K562 (cell line): ENCODE measurements at regions not wholly inside any gene's neighbourhood (a gene's known extent, or its start where the extent isn't known, plus 50 kb on each side); places are given as distances from the start of the nearest gene placed in this dataset.

Experiments
- ATAC-seq: fragments of 200-7000 bp; cut with Tn5 transposase; 3 replicates; pipeline ENCODE4 v1.9.1; 2020; ENCODE audit warnings: moderate library complexity
- BruUV-seq: library from RNA; stranded (reverse); fragments of 400-500 nt; replicated peaks from 2 replicates; lab custom pipeline; 2021; lab: Mats Ljungman, UMichigan
- CTCF ChIA-PET: fragments of 300-600 bp; formaldehyde crosslinking; extraction: SDS; loops from one replicate; lab custom pipeline; 2021; ENCODE audit warnings: low intra/inter-chr PET ratio; lab: Yijun Ruan, JAX
- POLR2A ChIA-PET: fragments of 300-600, 350-650 bp; sonication (Branson Sonifier 250); formaldehyde crosslinking; extraction: SDS; loops from one replicate; lab custom pipeline; 2021; ENCODE audit warnings: antibody characterized with exemption, inconsistent platforms; lab: Yijun Ruan, JAX
- DNase-seq, 4 experiments: peaks; one replicate each; pipeline versions ENCODE4 v3.0.0 to v3.0.0-alpha.2; 2011 to 2018; ENCODE audit warnings: low spot score in 3 of 4, mixed read lengths in 3 of 4; ENCODE audit errors: extremely low read depth in 1 of 4
- FAIRE-seq: peaks from 2 replicates; lab custom pipeline; 2011; peaks lifted over from hg19 to GRCh38; lab: Jason Lieb, UNC
- H2AFZ ChIP-seq: 2 replicates; pipeline ENCODE4 v1.6.0; 2011; ENCODE audit warnings: low read depth, low read length, control low read depth, inconsistent platforms
- H3K27ac ChIP-seq: fragments of 200-600 bp; 3 replicates; pipeline ENCODE4 v1.8.0; 2011; ENCODE audit warnings: low read depth, mild to moderate bottlenecking, control low read depth, inconsistent platforms, low read length, moderate library complexity, mixed read lengths; ENCODE audit errors: extremely low read depth
- H3K27me3 ChIP-seq, 2 experiments: fragments of 300-600 bp in 1 of 2; 2 replicates in 1 of 2; 3 replicates in 1 of 2; pipeline versions ENCODE4 v1.6.0 to v1.8.0; 2011; ENCODE audit warnings: inconsistent platforms in 2 of 2, low read length in 2 of 2, mild to moderate bottlenecking in 1 of 2, mixed read lengths in 1 of 2, moderate library complexity in 1 of 2; ENCODE audit not compliant: control insufficient read depth in 2 of 2, insufficient read depth in 2 of 2
- H3K36me3 ChIP-seq: fragments of 300-600 bp; 3 replicates; pipeline ENCODE4 v1.8.0; 2011; ENCODE audit warnings: mild to moderate bottlenecking, low read length, inconsistent platforms; ENCODE audit not compliant: control insufficient read depth, insufficient read depth
- H3K4me1 ChIP-seq, 2 experiments: fragments of 200-600 bp in 1 of 2; replicated peaks in 1 of 2; 2 replicates in 1 of 2; 3 replicates in 1 of 2; pipeline versions ENCODE4 v1.5.1 to v1.8.0; 2011; ENCODE audit warnings: inconsistent platforms in 2 of 2, low read length in 2 of 2, mild to moderate bottlenecking in 1 of 2, mixed read lengths in 1 of 2, moderate library complexity in 1 of 2; ENCODE audit not compliant: control insufficient read depth in 2 of 2, insufficient read depth in 2 of 2
- H3K4me2 ChIP-seq: 2 replicates; pipeline ENCODE4 v1.6.1; 2011; ENCODE audit warnings: low read length, control low read depth, inconsistent platforms, mixed read lengths; ENCODE audit not compliant: insufficient read depth
- H3K4me3 ChIP-seq: fragments of 200-600 bp; sonication (generic), shearing (Covaris generic); 2 replicates; pipeline ENCODE4 v1.5.1; 2016; ENCODE audit warnings: control low read depth, inconsistent platforms
- H3K79me2 ChIP-seq: fragments of 200-600 bp; 3 replicates; pipeline ENCODE4 v1.8.0; 2011; ENCODE audit warnings: low read length, inconsistent platforms; ENCODE audit not compliant: control insufficient read depth, insufficient read depth
- H3K9ac ChIP-seq, 2 experiments: 2 replicates each; pipeline versions ENCODE4 v1.6.0 to v1.6.1; 2011; ENCODE audit warnings: low read depth in 2 of 2, low read length in 2 of 2, control low read depth in 1 of 2, inconsistent platforms in 1 of 2, mild to moderate bottlenecking in 1 of 2, mixed read lengths in 1 of 2; ENCODE audit not compliant: insufficient read depth in 1 of 2
- H3K9me1 ChIP-seq: one replicate; pipeline ENCODE4 v1.6.0; 2011; ENCODE audit warnings: inconsistent platforms, mild to moderate bottlenecking, low read length, moderate library complexity; ENCODE audit not compliant: control insufficient read depth, insufficient read depth
- H3K9me3 ChIP-seq: replicated peaks from 2 replicates; pipeline ENCODE4 v1.5.1; 2011; ENCODE audit warnings: low read depth, low read length, inconsistent platforms; ENCODE audit not compliant: control insufficient read depth, insufficient read depth
- H4K20me1 ChIP-seq: replicated peaks from 2 replicates; pipeline ENCODE4 v1.6.1; 2011; ENCODE audit warnings: low read length, inconsistent platforms, mixed read lengths; ENCODE audit not compliant: control insufficient read depth, insufficient read depth
- CBX5 ChIP-seq: IDR thresholded peaks from 2 replicates; pipeline ENCODE4 v1.6.1; 2014; ENCODE audit warnings: low read depth, borderline replicate concordance
- KDM2B ChIP-seq: fragments of 250-450 bp; sonication (Bioruptor Pico); IDR thresholded peaks from 2 replicates; pipeline ENCODE4 v1.8.0; 2021; ENCODE audit warnings: mild to moderate bottlenecking, moderate library complexity
- MAX ChIP-seq: sonication (generic); formaldehyde crosslinking; IDR thresholded peaks from 2 replicates; pipeline ENCODE4 v1.9.0; 2022; ENCODE audit warnings: mild to moderate bottlenecking, missing genetic modification reagents
- SAFB ChIP-seq: fragments of 200-400 bp; formaldehyde crosslinking; IDR thresholded peaks from 2 replicates; pipeline ENCODE4 v1.6.1; 2017; ENCODE audit warnings: low read depth, low read length, borderline replicate concordance
- SIN3B ChIP-seq: fragments of 450-650 bp; IDR thresholded peaks from 2 replicates; pipeline ENCODE4 v1.6.1; 2017; ENCODE audit warnings: low read depth, mild to moderate bottlenecking, moderate library complexity
- ZFX ChIP-seq: sonication (generic); formaldehyde crosslinking; IDR thresholded peaks from 2 replicates; pipeline ENCODE4 v1.8.0; 2022; ENCODE audit warnings: mild to moderate bottlenecking, missing genetic modification reagents, moderate library complexity
- WGBS: fragments of 100-300 bp; shearing (Covaris generic); methylation state at CpG from one replicate; pipeline ENCODE4 v1.1.6; 2016; ENCODE audit warnings: low coverage, mixed read lengths; ENCODE audit not compliant: insufficient coverage; ENCODE audit errors: missing lambda C conversion rate; 5-methylcytosine and 5-hydroxymethylcytosine counted together
- in situ Hi-C: fragments of 300-500 bp; cut with MboI; formaldehyde crosslinking; loops from 4 replicates; pipeline ENCODE4 v1.15.0; 2018; ENCODE audit warnings: inconsistent platforms, mixed read lengths
- intact Hi-C: fragments of 100-400 bp; cut with micrococcal nuclease; formaldehyde crosslinking; loops from 2 replicates; pipeline ENCODE4 v1.14.2; 2022

GRCh38 chr21:16162953-16163352 is 433.2 kb downstream of the USP25 start:
- 3% methylated on average over 2 of the region's 2 CpGs for WGBS
- in situ Hi-C loops (no loop called here), intact Hi-C loops (no loop called here)
- H3K4me1 ChIP-seq = no peaks in the 10 kb centered on the region
- ChIA-PET CTCF (no interaction called here), POLR2A (no interaction called here)
- DNase-seq (no peak), FAIRE-seq (no peak), ATAC-seq (no peak)
- no peaks in the 10 kb centered on the region for H3K27me3 ChIP-seq
- no peak for TF ChIP-seq CBX5
- no peak for TF ChIP-seq SIN3B
- TF ChIP-seq KDM2B (CRISPR knock-in tag) = no peak
- TF ChIP-seq SAFB = no peak
- H3K27ac ChIP-seq = no peak overlapping the region
- no peak overlapping the region for H2AFZ ChIP-seq
- H3K4me2 ChIP-seq = no peak overlapping the region
- H3K9me1 ChIP-seq = no peaks in the 10 kb centered on the region
- H4K20me1 ChIP-seq = no peaks in the 10 kb centered on the region
- no peak overlapping the region for H3K4me3 ChIP-seq
- no TSS peak for BruUV-seq
- H3K9me3 ChIP-seq = no peaks in the 10 kb centered on the region
- no peak overlapping the region for H3K9ac ChIP-seq
- no peaks in the 10 kb centered on the region for H3K79me2 ChIP-seq
- H3K36me3 ChIP-seq = no peaks in the 10 kb centered on the region

- no TSS peak for BruUV-seq
Measured at GRCh38 chr21:16169102-16169511, 439.3 kb downstream of the USP25 start.

More at GRCh38 chr21:16169102-16169511, 439.3 kb downstream of the USP25 start:
- ChIA-PET POLR2A (no interaction called here), CTCF (no interaction called here)
- no peak for TF ChIP-seq ZFX
- TF ChIP-seq MAX = no peak
- Histone ChIP-seq H3K9me1 (no peaks in the 10 kb centered on the region), H3K4me2 (no peak overlapping the region), H3K4me1 (no peaks in the 10 kb centered on the region), H3K27me3 (no peaks in the 10 kb centered on the region), H3K27ac (no peak overlapping the region), H3K79me2 (no peaks in the 10 kb centered on the region), H3K9me3 (no peaks in the 10 kb centered on the region), H2AFZ (no peak overlapping the region), H3K9ac (no peak overlapping the region), H3K36me3 (no peaks in the 10 kb centered on the region), H4K20me1 (no peaks in the 10 kb centered on the region), H3K4me3 (no peak overlapping the region)
- FAIRE-seq = no peak
- ATAC-seq = no peak
- no peak for DNase-seq
- intact Hi-C loops (no loop called here), in situ Hi-C loops (no loop called here)
- 4% methylated on average over 4 of the region's 4 CpGs for WGBS
